SK-N-SH treated with all-trans-retinoic acid at 6 μM for 48 hours (cell line): ENCODE measurements at regions not wholly inside any gene's neighbourhood (a gene's known extent, or its start where the extent isn't known, plus 50 kb on each side); places are given as distances from the start of the nearest gene placed in this dataset.

Experiments
- ATAC-seq: fragments of 200-7000 bp; cut with Tn5 transposase; 3 replicates; pipeline ENCODE4 v1.9.1; 2020; ENCODE audit warnings: mild to moderate bottlenecking, moderate library complexity
- ARNTL ChIP-seq: fragments of 450-650 bp; formaldehyde crosslinking; IDR thresholded peaks from 2 replicates; pipeline ENCODE4 v1.5.0; 2020; ENCODE audit warnings: low read depth, mild to moderate bottlenecking, moderate library complexity, borderline replicate concordance
- BACH2 ChIP-seq: fragments of 250-450 bp; sonication (Bioruptor Pico); IDR thresholded peaks from 2 replicates; pipeline ENCODE4 v1.9.0; 2021; ENCODE audit warnings: mild to moderate bottlenecking, borderline replicate concordance
- CREB5 ChIP-seq: fragments of 250-450 bp; sonication (Bioruptor Pico); IDR thresholded peaks from 2 replicates; pipeline ENCODE4 v1.5.1; 2020; ENCODE audit warnings: low read depth, mild to moderate bottlenecking, moderate library complexity
- CSDC2 ChIP-seq: fragments of 250-450 bp; sonication (Bioruptor Pico); IDR thresholded peaks from 2 replicates; pipeline ENCODE4 v1.5.0; 2020; ENCODE audit warnings: mild to moderate bottlenecking, moderate library complexity
- CSRNP3 ChIP-seq: fragments of 250-450 bp; sonication (Bioruptor Pico); IDR thresholded peaks from 2 replicates; pipeline ENCODE4 v1.5.1; 2021; ENCODE audit warnings: mild to moderate bottlenecking, moderate library complexity
- GLIS3 ChIP-seq: fragments of 250-450 bp; sonication (Bioruptor Pico); IDR thresholded peaks from 2 replicates; pipeline ENCODE4 v1.5.0; 2020; ENCODE audit warnings: mild to moderate bottlenecking, moderate library complexity
- ISL1 ChIP-seq: fragments of 250-450 bp; sonication (Bioruptor Pico); IDR thresholded peaks from 2 replicates; pipeline ENCODE4 v2.1.2; 2022; ENCODE audit warnings: mild to moderate bottlenecking, moderate library complexity
- OSR1 ChIP-seq: fragments of 250-450 bp; sonication (Bioruptor Pico); IDR thresholded peaks from 2 replicates; pipeline ENCODE4 v1.8.0; 2022; ENCODE audit warnings: moderate library complexity, mild to moderate bottlenecking, inconsistent platforms
- PATZ1 ChIP-seq: fragments of 250-450 bp; sonication (Bioruptor Pico); IDR thresholded peaks from 2 replicates; pipeline ENCODE4 v1.8.0; 2020; ENCODE audit warnings: mild to moderate bottlenecking, moderate library complexity, borderline replicate concordance
- POU6F1 ChIP-seq: fragments of 250-450 bp; sonication (Bioruptor Pico); IDR thresholded peaks from 2 replicates; pipeline ENCODE4 v1.8.0; 2021; ENCODE audit warnings: low read depth, mild to moderate bottlenecking, moderate library complexity, borderline replicate concordance
- RARB ChIP-seq: fragments of 250-450 bp; sonication (Bioruptor Pico); IDR thresholded peaks from 2 replicates; pipeline ENCODE4 v1.8.0; 2021; ENCODE audit warnings: mild to moderate bottlenecking, moderate library complexity
- SNAI2 ChIP-seq: fragments of 250-450 bp; sonication (Bioruptor Pico); IDR thresholded peaks from 2 replicates; pipeline ENCODE4 v1.5.0; 2020; ENCODE audit warnings: mild to moderate bottlenecking, moderate library complexity
- TOX ChIP-seq: fragments of 250-450 bp; sonication (Bioruptor Pico); IDR thresholded peaks from 2 replicates; pipeline ENCODE4 v1.8.0; 2021; ENCODE audit warnings: mild to moderate bottlenecking, moderate library complexity, borderline replicate concordance
- TSHZ2 ChIP-seq: fragments of 250-450 bp; sonication (Bioruptor Pico); IDR thresholded peaks from 2 replicates; pipeline ENCODE4 v1.5.0; 2020; ENCODE audit warnings: mild to moderate bottlenecking, moderate library complexity
- ZC3H10 ChIP-seq: fragments of 250-450 bp; sonication (Bioruptor Pico); IDR thresholded peaks from 2 replicates; pipeline ENCODE4 v1.5.1; 2021; ENCODE audit warnings: mild to moderate bottlenecking, moderate library complexity
- ZFP3 ChIP-seq: fragments of 250-450 bp; sonication (Bioruptor Pico); IDR thresholded peaks from 2 replicates; pipeline ENCODE4 v1.5.0; 2020; ENCODE audit warnings: mild to moderate bottlenecking, moderate library complexity
- ZNF565 ChIP-seq: fragments of 450-650 bp; formaldehyde crosslinking; conservative IDR thresholded peaks from 2 replicates; pipeline ENCODE4 v1.5.0; 2020; ENCODE audit warnings: low read depth, mild to moderate bottlenecking, moderate library complexity
- ZNF70 ChIP-seq: fragments of 450-650 bp; formaldehyde crosslinking; IDR thresholded peaks from 2 replicates; pipeline ENCODE4 v1.5.0; 2020; ENCODE audit warnings: mild to moderate bottlenecking, moderate library complexity

GRCh38 chr22:44385781-44386180 is 73.0 kb upstream of the SHISAL1 start:
- no peak for TF ChIP-seq ZNF70 (CRISPR knock-in tag)
- TF ChIP-seq ISL1 (CRISPR knock-in tag) = no peak
- no peak for TF ChIP-seq ZNF565
- TF ChIP-seq CSDC2 (CRISPR knock-in tag) = no peak
- no peak for TF ChIP-seq PATZ1
- TF ChIP-seq RARB (CRISPR knock-in tag) = no peak
- no peak for TF ChIP-seq TOX (CRISPR knock-in tag)
- no peak for TF ChIP-seq GLIS3 (CRISPR knock-in tag)
- no peak for TF ChIP-seq ZFP3
- no peak for ATAC-seq

GRCh38 chr22:44385296-44385610 is 72.5 kb upstream of the SHISAL1 start:
- no peak for ATAC-seq
- no peak for TF ChIP-seq ZNF70 (CRISPR knock-in tag)
- TF ChIP-seq TSHZ2 (CRISPR knock-in tag) = no peak
- TF ChIP-seq ARNTL (CRISPR knock-in tag) = no peak
- no peak for TF ChIP-seq ISL1 (CRISPR knock-in tag)
- no peak for TF ChIP-seq GLIS3 (CRISPR knock-in tag)
- no peak for TF ChIP-seq ZC3H10
- TF ChIP-seq ZNF565 = no peak
- TF ChIP-seq PATZ1 = no peak
- no peak for TF ChIP-seq CREB5 (CRISPR knock-in tag)
- no peak for TF ChIP-seq SNAI2 (CRISPR knock-in tag)
- TF ChIP-seq POU6F1 (CRISPR knock-in tag) = no peak
- no peak for TF ChIP-seq ZFP3
- no peak for TF ChIP-seq OSR1 (CRISPR knock-in tag)
- no peak for TF ChIP-seq RARB (CRISPR knock-in tag)

GRCh38 chr22:44384563-44385295 is 72.0 kb upstream of the SHISAL1 start:
- TF ChIP-seq BACH2 (CRISPR knock-in tag) (no peak), ZFP3 (no peak), CSRNP3 (CRISPR knock-in tag) (no peak)

More at GRCh38 chr22:44384563-44385295, 72.0 kb upstream of the SHISAL1 start:
- ATAC-seq = no peak
